Stimulated activated CD4-positive, alpha-beta T cell treated with anti-CD3 and anti-CD28 coated beads, Interleukin-15, amount 100 ng/mL, for 48 hours (primary cell): ENCODE measurements at regions not wholly inside any gene's neighbourhood (a gene's known extent, or its start where the extent isn't known, plus 50 kb on each side); places are given as distances from the start of the nearest gene placed in this dataset.
"Not testable (repeated sequence)": the region's sequence is repeated elsewhere in the genome, so short reads cannot be mapped to it uniquely, and the experiment has no call there.

Experiments
- DNase-seq, 2 donors: peaks; one replicate each; pipeline ENCODE4 v3.0.0-alpha.2; 2020; ENCODE audit warnings: low read depth in 2 of 2

DNA sequence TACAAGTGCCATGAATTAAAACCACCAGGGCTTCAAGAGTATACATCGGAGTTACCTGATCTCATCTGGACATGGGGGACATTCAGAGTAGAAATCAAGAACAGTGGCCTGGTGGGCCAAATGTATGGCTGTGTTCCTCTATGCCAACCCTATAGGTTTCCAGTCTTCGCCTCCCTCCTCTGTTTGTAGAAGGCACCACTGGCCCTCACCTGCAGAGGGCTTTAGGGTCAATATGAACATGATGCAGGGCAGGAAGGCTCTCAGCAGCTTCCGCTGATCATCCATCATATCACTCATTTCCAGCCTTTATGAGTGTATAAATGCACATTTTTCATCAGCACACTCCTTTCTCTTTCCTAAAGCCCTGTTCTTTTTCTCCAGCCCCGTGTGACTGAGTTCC lies 555.5 kb upstream of the BRINP1 start:
- no peak for DNase-seq

- DNase-seq: no peak
Observed at GRCh38 chr9:119917175-119917574, 547.9 kb upstream of the BRINP1 start.

DNA sequence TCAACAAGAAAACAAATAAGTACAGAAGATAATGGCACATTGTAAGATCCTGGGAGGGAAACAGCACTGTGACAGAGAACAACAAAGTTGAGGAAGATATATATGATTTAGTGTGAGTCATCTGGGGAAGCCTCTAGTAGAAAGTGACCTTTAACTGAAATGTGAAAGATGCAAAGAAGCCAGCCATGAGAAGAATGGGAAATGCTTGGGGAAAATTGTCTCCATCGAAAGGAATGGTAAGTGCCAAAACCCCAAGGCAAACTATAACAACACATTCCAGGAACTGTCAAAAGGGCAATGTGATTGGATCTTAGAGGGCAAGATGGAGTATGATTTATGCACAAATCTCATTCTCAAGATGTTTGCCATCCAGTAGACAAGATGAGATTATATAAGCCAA lies 537.8 kb upstream of the BRINP1 start:
- no peak for DNase-seq

DNA sequence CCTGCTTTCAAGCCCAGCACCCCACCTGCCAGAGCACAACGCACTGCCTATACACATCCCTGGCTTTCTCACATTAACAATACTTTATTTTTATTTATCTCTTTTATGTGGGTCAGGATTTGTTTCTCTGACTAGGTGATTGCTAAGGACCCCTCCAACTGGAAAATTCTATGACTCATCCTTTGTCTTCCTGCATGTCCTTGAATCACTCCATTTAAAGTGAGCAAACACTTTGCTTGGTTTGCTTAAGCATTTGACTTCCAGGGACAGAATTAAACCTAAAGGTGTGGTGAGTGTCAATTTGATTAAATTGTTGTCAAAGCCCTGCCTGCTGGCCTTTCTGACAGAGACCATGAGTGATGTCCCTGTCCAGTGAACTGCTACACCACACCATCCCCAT lies 536.5 kb upstream of the BRINP1 start:
- no peak for DNase-seq

GRCh38 chr9:119903851-119904250 lies 534.6 kb upstream of the BRINP1 start:
- no peak for DNase-seq

- DNase-seq: no peak
Observed at GRCh38 chr9:119902611-119903010, 533.4 kb upstream of the BRINP1 start.

DNA sequence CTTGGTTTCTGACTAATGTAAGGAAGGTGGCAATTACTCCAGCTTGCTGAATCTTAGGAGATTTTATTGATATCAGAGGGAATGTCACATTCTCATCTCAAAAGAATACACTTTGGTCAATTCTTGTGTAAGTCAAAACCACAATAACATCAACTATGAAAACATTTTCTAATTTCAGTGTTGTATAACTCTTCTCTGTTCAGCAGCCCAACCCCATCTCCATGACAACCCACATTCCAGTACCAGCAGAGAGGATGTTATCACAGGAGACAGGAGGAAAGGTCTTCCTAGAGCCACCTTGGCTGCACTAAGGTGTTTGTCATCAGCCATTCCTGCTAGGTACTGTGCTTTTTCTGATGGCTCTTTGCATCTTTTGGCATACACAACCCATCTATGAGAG lies 529.1 kb upstream of the BRINP1 start:
- no peak for DNase-seq

GRCh38 chr9:119884438-119884837 lies 515.2 kb upstream of the BRINP1 start:
- no peak for DNase-seq

GRCh38 chr9:119881898-119882297 lies 512.7 kb upstream of the BRINP1 start:
- no peak for DNase-seq

- DNase-seq: no peak
Observed at GRCh38 chr9:119880361-119880760, 511.1 kb upstream of the BRINP1 start.

DNA sequence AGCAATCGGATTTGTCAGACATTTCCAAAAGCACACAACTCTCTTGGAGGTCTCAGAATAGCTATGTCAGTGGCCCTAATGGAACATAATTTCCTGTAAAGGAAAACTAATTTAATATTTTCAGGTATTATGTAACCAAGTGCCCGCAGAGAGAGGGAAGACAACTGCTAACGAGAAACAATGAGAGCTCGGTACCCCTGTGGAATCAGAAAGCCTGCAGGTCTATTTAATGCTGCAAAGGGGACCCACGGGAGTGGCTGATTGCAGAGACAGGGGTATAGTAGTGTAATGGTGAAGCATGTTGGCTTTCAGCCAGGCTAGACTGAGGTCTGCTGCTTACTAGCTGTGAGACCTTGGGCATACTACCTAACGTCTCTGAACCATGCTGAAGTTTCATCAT lies 508.1 kb upstream of the BRINP1 start:
- no peak for DNase-seq

- no peak for DNase-seq
Observed at GRCh38 chr9:119873877-119874276, 504.6 kb upstream of the BRINP1 start.

- not testable (repeated sequence) for DNase-seq
Observed at GRCh38 chr9:119870251-119870650, 501.0 kb upstream of the BRINP1 start.

DNA sequence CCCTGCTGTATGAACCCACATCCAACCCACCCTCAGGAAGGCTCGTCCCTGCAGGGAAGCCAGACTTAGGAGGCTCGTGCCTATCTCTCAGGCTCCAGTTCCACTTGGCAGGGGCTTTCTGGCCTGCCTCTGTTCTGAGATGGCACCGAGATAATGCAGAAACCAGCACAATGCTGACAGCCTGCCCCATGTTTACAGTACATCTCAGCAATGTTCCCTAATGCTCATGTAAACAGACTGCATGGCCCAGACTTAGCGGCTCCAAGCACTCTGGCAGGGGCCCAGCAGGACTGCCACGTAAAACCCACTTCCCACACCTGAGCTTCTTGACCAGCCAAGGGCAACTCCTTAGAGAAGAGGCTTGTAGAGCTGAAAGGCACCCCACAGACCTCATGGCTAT lies 499.5 kb upstream of the BRINP1 start:
- no peak for DNase-seq

- no peak for DNase-seq
Observed at GRCh38 chr9:119861842-119862241, 492.6 kb upstream of the BRINP1 start.

DNA sequence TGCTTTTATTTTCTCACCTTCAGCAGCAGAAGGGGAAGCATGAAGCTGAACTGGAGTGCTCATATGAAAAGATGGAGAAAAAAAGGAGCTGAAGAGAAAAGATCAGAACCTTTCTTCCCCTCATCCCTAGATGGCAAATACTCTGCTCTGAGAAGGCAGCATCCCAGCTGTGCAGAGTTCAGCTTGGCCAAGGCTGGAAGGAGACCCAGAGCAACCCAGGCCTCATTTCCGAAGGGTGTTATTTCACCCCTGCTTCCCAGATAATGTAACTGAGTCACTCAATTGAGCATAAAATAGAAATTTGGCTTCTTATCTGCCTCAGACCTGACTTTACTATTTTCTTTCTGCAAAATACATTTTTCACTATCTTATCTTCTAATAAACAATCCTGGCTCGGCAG lies 489.9 kb upstream of the BRINP1 start:
- DNase-seq: no peak

DNA sequence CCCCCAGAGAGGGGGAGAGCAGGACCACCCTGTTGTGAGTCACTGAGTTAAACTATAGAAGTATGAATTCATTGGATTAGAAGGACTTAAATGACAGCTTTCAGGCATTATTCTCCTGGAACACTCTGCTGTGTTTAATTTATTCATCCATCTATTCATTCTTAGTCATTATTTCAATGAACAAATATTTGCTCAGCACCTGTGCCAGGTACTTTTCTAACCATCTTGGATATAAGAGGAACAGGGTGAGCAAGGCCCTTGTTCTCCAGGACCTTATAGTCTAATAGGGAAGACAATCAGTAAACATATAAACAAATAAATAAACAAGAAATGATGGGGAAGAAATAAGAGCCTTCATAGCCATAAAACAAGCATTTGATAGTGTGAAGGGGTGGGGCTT lies 483.9 kb upstream of the BRINP1 start:
- DNase-seq: no peak

DNA sequence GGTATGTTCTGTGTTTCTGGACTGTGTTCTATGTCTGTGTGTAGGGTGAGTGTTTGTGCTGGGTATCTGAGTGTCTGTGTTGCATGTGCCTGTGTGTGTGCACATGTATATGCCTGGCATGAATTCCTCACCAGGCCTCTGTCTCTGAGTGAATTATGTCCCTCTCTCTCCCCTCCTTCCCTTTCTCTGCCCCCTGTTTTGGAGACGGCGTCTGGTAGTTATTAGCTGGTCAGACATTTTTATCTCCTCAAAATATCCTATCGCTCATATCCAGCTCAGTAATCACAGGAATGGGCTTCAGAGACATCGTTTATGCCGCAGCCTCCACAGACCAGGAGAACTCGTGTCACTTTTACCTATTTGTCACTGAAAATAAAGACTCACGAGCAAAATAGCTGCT lies 483.2 kb upstream of the BRINP1 start:
- DNase-seq: no peak

- DNase-seq: no peak
Observed at GRCh38 chr9:119844431-119844830, 475.2 kb upstream of the BRINP1 start.

GRCh38 chr9:119841016-119841415 lies 471.8 kb upstream of the BRINP1 start:
- no peak for DNase-seq

GRCh38 chr9:119839888-119840287 lies 470.7 kb upstream of the BRINP1 start:
- DNase-seq: no peak

DNA sequence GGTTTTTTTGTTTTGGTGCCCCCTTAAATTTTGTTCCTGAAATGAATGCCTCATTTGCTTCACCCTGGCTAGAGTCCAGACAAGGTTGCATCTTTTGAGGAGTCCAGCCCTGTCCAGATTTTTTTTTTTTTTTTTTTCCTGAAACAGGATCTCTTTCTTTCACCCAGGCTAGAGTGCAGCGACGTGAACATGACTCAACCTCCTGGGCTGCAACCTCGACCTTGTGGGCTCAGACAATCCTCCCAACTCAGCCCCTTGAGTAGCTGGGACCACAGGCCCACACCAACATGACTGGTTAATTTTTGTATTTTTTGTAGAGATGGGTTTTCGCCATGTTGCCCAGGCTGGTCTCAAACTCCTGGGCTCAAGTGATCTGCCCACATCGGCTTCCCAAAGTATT lies 469.0 kb upstream of the BRINP1 start:
- DNase-seq: no peak

- DNase-seq: no peak
Observed at GRCh38 chr9:119836036-119836435, 466.8 kb upstream of the BRINP1 start.

GRCh38 chr9:119834064-119834620 lies 464.9 kb upstream of the BRINP1 start:
- no peak for DNase-seq

GRCh38 chr9:119831309-119831708 lies 462.1 kb upstream of the BRINP1 start:
- DNase-seq: no peak
